ENCODE measurements at regions not wholly inside any gene's neighbourhood (a gene's known extent, or its start where the extent isn't known, plus 50 kb on each side); places are given as distances from the start of the nearest gene placed in this dataset.

DNA sequence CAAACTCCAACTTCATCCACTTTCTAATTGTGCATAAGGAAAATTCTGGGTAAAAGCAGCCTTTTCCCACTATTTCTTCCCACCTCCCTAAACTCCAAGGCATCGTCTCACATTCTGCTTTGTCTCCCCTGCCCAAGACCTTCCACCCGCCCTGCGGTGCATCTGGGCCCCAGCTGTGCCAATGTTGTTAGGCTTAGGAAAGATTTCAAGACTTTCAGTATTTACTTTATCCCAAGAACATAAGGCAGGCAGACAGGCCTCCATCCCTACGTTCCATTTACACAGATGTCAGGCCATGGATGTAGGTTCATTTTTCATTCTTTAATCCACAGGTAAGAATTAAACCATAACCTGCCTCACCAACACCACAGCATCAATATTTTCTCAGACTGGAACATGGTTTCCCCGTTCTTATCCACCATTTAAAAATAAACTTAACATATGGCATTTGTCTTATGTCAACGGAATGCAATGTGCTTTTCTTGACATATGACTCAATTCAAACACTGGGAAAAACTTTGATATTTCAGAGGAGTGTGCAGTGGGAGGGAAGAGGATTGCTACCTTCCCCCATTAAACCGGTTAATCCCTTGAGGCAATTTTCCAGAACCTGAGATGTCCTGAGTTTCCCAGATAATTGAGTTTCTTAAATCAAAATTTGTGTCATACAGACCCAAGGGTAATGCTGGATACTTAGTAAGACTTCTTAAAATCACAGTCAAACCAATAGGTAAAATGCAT lies 238.0 kb upstream of the LRIG1 start:
- no peak for TF ChIP-seq FOSL1 (IDR thresholded peaks at IDR 0.05; ENCODE audit: low read depth)
- TF ChIP-seq EZH2 (IDR thresholded peaks at IDR 0.05), result no peak
- TF ChIP-seq, protein P1, sequence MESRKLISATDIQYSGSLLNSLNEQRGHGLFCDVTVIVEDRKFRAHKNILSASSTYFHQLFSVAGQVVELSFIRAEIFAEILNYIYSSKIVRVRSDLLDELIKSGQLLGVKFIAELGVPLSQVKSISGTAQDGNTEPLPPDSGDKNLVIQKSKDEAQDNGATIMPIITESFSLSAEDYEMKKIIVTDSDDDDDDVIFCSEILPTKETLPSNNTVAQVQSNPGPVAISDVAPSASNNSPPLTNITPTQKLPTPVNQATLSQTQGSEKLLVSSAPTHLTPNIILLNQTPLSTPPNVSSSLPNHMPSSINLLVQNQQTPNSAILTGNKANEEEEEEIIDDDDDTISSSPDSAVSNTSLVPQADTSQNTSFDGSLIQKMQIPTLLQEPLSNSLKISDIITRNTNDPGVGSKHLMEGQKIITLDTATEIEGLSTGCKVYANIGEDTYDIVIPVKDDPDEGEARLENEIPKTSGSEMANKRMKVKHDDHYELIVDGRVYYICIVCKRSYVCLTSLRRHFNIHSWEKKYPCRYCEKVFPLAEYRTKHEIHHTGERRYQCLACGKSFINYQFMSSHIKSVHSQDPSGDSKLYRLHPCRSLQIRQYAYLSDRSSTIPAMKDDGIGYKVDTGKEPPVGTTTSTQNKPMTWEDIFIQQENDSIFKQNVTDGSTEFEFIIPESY (IDR thresholded peaks at IDR 0.05; ENCODE audit: extremely low read depth, insufficient replicate concordance, low read length), result no peak
- no peak for TF ChIP-seq SP1 (IDR thresholded peaks at IDR 0.05; ENCODE audit: low read depth)
- no peak for TF ChIP-seq CEBPB (IDR thresholded peaks at IDR 0.05; ENCODE audit: low read depth)
- no peak for TF ChIP-seq SRF (IDR thresholded peaks at IDR 0.05; ENCODE audit: low read depth)
- TF ChIP-seq ELF1 (IDR thresholded peaks at IDR 0.05; ENCODE audit: borderline replicate concordance, low read depth), result no peak
- no peak for TF ChIP-seq EZH2phosphoT487 (IDR thresholded peaks at IDR 0.05; ENCODE audit: borderline replicate concordance)
- no peak for TF ChIP-seq SIN3A (IDR thresholded peaks at IDR 0.05; ENCODE audit: low read depth)
- no peak for TF ChIP-seq TCF7L2 (IDR thresholded peaks at IDR 0.05; ENCODE audit: borderline replicate concordance, extremely low read depth, insufficient read depth, insufficient read length)
- no peak for TF ChIP-seq POLR2A (IDR thresholded peaks at IDR 0.05; ENCODE audit: borderline replicate concordance, extremely low read depth, insufficient read depth, insufficient read length)
- TF ChIP-seq CBX3 (IDR thresholded peaks at IDR 0.05; ENCODE audit: low read depth), result no peak
- no peak for TF ChIP-seq POLR2AphosphoS5 (IDR thresholded peaks at IDR 0.05; ENCODE audit: low read depth, low read length)
- TF ChIP-seq, protein P2, sequence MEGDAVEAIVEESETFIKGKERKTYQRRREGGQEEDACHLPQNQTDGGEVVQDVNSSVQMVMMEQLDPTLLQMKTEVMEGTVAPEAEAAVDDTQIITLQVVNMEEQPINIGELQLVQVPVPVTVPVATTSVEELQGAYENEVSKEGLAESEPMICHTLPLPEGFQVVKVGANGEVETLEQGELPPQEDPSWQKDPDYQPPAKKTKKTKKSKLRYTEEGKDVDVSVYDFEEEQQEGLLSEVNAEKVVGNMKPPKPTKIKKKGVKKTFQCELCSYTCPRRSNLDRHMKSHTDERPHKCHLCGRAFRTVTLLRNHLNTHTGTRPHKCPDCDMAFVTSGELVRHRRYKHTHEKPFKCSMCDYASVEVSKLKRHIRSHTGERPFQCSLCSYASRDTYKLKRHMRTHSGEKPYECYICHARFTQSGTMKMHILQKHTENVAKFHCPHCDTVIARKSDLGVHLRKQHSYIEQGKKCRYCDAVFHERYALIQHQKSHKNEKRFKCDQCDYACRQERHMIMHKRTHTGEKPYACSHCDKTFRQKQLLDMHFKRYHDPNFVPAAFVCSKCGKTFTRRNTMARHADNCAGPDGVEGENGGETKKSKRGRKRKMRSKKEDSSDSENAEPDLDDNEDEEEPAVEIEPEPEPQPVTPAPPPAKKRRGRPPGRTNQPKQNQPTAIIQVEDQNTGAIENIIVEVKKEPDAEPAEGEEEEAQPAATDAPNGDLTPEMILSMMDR (IDR thresholded peaks at IDR 0.05 in 2 of 3, conservative IDR thresholded peaks at IDR 0.05 in 1 of 3; ENCODE audit: borderline replicate concordance in 1 of 3, insufficient read depth in 1 of 3, low read depth in 2 of 3, low read length in 2 of 3), result no peak
- TF ChIP-seq YY1 (IDR thresholded peaks at IDR 0.05; ENCODE audit: extremely low read depth, insufficient replicate concordance, low read depth, low read length), result no peak
- TF ChIP-seq, protein P3, sequence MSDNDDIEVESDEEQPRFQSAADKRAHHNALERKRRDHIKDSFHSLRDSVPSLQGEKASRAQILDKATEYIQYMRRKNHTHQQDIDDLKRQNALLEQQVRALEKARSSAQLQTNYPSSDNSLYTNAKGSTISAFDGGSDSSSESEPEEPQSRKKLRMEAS (IDR thresholded peaks at IDR 0.05), result no peak
- no peak for TF ChIP-seq ZNF274 (IDR thresholded peaks at IDR 0.05; ENCODE audit: low read depth, low read length)
- TF ChIP-seq, protein P4, sequence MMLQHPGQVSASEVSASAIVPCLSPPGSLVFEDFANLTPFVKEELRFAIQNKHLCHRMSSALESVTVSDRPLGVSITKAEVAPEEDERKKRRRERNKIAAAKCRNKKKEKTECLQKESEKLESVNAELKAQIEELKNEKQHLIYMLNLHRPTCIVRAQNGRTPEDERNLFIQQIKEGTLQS (IDR thresholded peaks at IDR 0.05), result no peak
- no peak for TF ChIP-seq ZFX (IDR thresholded peaks at IDR 0.05)
- RAD21 ChIA-PET (ENCODE audit: low non-redundant PET in 1 of 2, low total read pairs in 2 of 2, uncharacterized antibody in 2 of 2, unreplicated experiment in 2 of 2), result no interaction called here
- Histone ChIP-seq H4K20me1 (ENCODE audit: insufficient read depth) (no peaks in the 10 kb centered on the region), H3K4me1 (ENCODE audit: control insufficient read depth in 1 of 2, insufficient read depth in 2 of 2, low read length in 2 of 2) (no peaks in the 10 kb centered on the region), H2AFZ (ENCODE audit: low read depth, low read length, poor library complexity, severe bottlenecking) (no peak overlapping the region), H3K9me3 (ENCODE audit: control insufficient read depth in 1 of 2, insufficient read depth in 1 of 2, low read depth in 1 of 2, low read length in 2 of 2) (no peaks in the 10 kb centered on the region), H3K9ac (ENCODE audit: low read length) (no peak overlapping the region), H3K4me2 (ENCODE audit: low read length) (no peak overlapping the region), H3K79me2 (ENCODE audit: insufficient read depth, low read length) (no peaks in the 10 kb centered on the region), H3K27me3 (ENCODE audit: insufficient read depth, low read length) (peaks cover 9% of the 10 kb centered on the region), H3K27ac (ENCODE audit: low read depth, low read length) (no peak overlapping the region), H3K36me3 (ENCODE audit: control insufficient read depth in 1 of 2, insufficient read depth in 2 of 2, low read length in 2 of 2) (no peaks in the 10 kb centered on the region), H3K4me3 (replicated peaks in 1 of 2; ENCODE audit: low read depth in 1 of 2, low read length in 2 of 2) (no peak overlapping the region), H3K9me2 (ENCODE audit: insufficient read depth) (no peaks in the 10 kb centered on the region)
- CTCF ChIA-PET, result no interaction called here
- DNase-seq (ENCODE audit: low read depth, low spot score) (no peak), ATAC-seq (no peak)
- POLR2A ChIA-PET, result no interaction called here
- intact Hi-C loops (cut with micrococcal nuclease), result no loop called here
- BruUV-seq (replicated peaks), result no TSS peak

Data from HCT116 (cell line).